ENCODE measurements at regions not wholly inside any gene's neighbourhood (a gene's known extent, or its start where the extent isn't known, plus 50 kb on each side); places are given as distances from the start of the nearest gene placed in this dataset.
"Not testable (repeated sequence)": the region's sequence is repeated elsewhere in the genome, so short reads cannot be mapped to it uniquely, and the experiment has no call there.

DNA sequence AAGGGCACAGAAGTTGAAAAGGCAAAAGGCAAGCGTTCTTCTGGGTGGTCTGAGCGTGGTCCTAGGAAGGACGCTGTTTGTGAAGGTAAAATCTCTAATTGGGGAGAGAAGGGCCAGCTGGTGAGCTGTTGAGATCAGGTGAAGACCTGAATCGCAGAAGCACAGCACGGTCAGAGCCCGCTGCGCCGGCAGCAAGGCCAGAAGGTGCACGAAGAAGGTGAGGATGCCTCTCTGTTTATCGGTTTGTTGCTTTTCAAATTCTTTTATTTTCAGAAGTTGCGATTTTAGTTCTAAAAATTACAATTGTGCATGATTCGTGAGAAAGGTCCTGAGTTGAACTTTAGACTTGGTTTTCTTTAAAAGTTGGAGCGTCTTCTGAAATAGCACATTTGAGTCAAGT, 247.8 kb upstream of the FOXK1 start:
- DNase-seq: no peak
- in situ Hi-C loops (cut with HindIII; ENCODE audit: low pct_ligation_motif_present, low pct_unique_long_range_greater_than_20kb, low sequenced_read_pairs): no loop called here

GRCh38 chr7:4436361-4436895, 245.7 kb upstream of the FOXK1 start:
- no peak for DNase-seq
- in situ Hi-C loops (cut with HindIII; ENCODE audit: low pct_ligation_motif_present, low pct_unique_long_range_greater_than_20kb, low sequenced_read_pairs): no loop called here

DNA sequence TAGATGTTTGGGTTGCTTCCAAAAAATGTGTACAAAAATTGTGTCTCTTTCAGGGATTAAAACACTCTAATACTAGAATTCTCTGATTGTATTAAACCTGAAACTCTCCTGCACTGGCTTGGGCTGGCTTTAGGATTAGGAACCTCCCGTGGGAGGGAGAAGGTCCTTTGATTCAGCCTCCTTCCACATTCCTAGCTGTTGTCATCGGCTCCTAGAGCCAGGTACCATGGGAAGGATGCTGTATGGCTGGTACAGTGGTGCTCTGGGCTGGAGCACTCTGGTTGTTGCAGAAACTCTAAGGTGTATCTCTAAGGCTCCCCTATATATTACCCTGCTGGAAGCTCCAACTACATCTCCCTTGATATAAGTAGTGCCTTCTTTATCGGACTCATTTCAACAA, 245.2 kb upstream of the FOXK1 start:
- in situ Hi-C loops (cut with HindIII; ENCODE audit: low pct_ligation_motif_present, low pct_unique_long_range_greater_than_20kb, low sequenced_read_pairs): no loop called here

GRCh38 chr7:4437916-4438315, 244.2 kb upstream of the FOXK1 start:
- DNase-seq: no peak
- in situ Hi-C loops (cut with HindIII; ENCODE audit: low pct_ligation_motif_present, low pct_unique_long_range_greater_than_20kb, low sequenced_read_pairs): no loop called here

More for the DNA sequence above, 245.2 kb upstream of the FOXK1 start:
- DNase-seq: no peak

- no peak for DNase-seq
- in situ Hi-C loops (cut with HindIII; ENCODE audit: low pct_ligation_motif_present, low pct_unique_long_range_greater_than_20kb, low sequenced_read_pairs): no loop called here
Observed at GRCh38 chr7:4438723-4439245, 243.3 kb upstream of the FOXK1 start.

DNA sequence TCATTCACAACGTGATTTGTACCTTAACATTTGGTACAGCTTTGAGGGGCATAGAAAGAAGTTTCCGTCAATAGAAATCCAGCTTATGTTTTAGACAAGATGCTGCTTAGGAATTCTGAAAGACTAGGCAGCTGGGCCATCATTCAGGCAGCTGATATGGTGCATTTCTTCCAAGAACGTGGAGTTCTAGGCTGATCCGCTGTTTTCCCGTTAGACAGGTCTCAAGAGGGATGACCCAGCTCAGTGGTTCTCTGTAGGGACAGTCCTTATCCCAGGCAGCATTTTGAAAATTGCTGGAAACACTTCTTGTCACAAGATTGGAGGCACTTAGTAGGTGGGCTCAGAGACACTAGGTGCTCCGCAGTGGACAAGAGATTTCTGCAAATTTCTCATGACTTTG, 242.7 kb upstream of the FOXK1 start:
- in situ Hi-C loops (cut with HindIII; ENCODE audit: low pct_ligation_motif_present, low pct_unique_long_range_greater_than_20kb, low sequenced_read_pairs): no loop called here
- no peak for DNase-seq

DNA sequence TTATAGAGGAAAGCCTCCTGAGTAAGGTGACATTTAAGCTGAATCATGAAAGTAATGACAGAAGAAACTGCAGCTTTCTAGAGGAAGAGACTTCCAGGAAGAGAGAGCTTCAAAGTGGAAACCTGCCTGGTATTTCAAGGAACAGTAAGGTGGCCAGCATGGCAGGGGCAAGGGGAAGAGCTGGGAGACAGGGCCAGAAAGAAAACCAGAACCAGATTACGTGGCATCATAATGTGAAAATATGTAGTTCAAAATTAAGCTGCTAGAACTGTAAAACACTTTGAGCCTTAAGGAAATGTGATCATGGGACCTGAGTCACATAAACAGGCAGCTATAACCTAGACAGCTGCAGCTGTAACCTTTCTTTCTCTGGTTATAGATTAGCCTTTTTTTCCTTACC, 238.0 kb upstream of the FOXK1 start:
- in situ Hi-C loops (cut with HindIII; ENCODE audit: low pct_ligation_motif_present, low pct_unique_long_range_greater_than_20kb, low sequenced_read_pairs): no loop called here
- no peak for DNase-seq

DNA sequence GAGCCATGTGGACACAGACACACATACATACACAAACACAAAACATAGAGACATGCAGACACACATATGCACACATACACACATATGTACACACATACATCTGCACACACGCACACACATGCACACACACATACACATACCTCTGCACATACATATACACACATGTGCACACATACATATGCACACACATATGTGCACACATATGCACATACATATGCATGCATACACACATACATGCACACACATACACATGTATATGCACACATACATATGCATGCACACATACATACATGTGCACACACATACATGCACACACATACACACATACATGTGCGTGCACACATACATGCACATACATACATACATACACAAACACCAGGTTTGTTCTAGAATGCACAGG, 236.3 kb upstream of the FOXK1 start:
- DNase-seq: no peak
- in situ Hi-C loops (cut with HindIII; ENCODE audit: low pct_ligation_motif_present, low pct_unique_long_range_greater_than_20kb, low sequenced_read_pairs): no loop called here

DNA sequence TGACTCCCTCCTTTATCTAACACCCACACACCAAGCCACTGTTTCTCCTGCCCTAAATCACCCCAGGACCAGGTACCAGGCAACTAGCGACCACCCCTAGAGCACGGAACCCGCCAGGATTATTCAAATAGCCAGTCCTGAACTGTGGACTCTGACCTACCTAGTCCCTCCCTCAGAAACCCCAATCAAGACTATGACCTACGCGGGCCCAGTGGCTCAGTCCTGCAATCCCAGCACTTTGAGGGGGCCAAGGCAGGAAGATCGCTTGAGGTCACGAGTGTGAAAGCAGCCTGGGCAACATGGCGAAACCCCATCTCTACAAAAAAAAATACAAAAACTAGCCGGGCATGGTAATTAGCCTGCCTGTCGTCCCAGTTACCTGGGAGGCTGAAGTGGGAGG, 232.8 kb upstream of the FOXK1 start:
- in situ Hi-C loops (cut with HindIII; ENCODE audit: low pct_ligation_motif_present, low pct_unique_long_range_greater_than_20kb, low sequenced_read_pairs): no loop called here

GRCh38 chr7:4450483-4450882, 231.6 kb upstream of the FOXK1 start:
- no peak for DNase-seq
- in situ Hi-C loops (cut with HindIII; ENCODE audit: low pct_ligation_motif_present, low pct_unique_long_range_greater_than_20kb, low sequenced_read_pairs): no loop called here

More for the DNA sequence above, 232.8 kb upstream of the FOXK1 start:
- no peak for DNase-seq

DNA sequence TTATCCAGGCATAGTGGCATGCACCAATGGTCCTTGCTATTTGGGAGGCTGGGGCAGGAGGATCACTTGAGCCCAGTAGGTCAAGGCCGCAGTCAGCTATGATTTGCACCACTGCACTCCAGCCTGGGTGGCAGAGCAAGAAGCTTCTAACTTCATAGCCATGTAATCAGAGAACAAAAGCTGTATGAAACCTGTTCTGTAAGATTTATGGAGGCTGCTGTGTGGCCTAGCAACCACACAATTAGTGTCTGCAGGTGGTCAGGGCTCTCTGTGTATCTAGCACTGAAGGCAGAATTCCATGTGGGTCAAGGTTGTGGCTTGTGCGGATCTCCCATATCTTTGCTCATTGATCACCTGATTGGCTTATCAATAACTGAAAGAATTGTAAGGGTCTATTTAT, 221.5 kb upstream of the FOXK1 start:
- in situ Hi-C loops (cut with HindIII; ENCODE audit: low pct_ligation_motif_present, low pct_unique_long_range_greater_than_20kb, low sequenced_read_pairs): no loop called here
- no peak for DNase-seq

- DNase-seq: no peak
- in situ Hi-C loops (cut with HindIII; ENCODE audit: low pct_ligation_motif_present, low pct_unique_long_range_greater_than_20kb, low sequenced_read_pairs): no loop called here
Observed at GRCh38 chr7:4461531-4461930, 220.6 kb upstream of the FOXK1 start.

DNA sequence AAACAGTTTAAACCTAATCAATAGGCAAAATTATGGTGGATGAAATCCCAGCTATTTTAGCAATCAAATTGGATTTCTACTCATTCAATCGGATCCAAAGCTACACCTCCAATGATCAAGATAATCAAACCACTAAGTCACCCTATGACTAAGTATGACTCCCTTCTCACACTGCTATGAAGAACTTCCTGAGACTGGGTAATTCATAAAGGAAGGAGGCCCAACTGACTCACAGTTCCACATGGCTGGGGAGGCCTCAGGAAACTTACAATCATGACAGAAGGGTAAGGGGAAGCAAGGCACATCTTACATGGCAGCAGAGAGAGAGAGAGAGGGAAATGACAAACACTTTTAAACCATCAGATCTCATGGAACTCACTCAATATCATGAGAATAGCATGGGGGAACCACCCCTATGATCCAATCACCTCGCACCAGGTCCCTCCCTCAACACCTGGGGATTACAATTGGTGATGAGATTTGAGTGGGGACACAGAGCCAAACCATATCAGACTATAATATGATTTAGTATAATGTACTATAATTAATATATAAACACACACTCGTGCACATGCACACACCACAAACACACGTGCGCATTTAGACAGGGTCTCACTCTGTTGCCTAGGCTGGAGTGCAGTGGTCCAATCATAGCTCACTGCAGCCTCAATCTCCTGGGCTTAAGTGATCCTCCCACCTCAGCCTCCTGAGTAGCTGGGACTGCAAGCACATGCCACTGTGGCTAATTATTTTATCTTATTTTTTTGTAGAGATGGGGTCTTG, 213.6 kb upstream of the FOXK1 start:
- no peak for DNase-seq
- in situ Hi-C loops (cut with HindIII; ENCODE audit: low pct_ligation_motif_present, low pct_unique_long_range_greater_than_20kb, low sequenced_read_pairs): no loop called here

DNA sequence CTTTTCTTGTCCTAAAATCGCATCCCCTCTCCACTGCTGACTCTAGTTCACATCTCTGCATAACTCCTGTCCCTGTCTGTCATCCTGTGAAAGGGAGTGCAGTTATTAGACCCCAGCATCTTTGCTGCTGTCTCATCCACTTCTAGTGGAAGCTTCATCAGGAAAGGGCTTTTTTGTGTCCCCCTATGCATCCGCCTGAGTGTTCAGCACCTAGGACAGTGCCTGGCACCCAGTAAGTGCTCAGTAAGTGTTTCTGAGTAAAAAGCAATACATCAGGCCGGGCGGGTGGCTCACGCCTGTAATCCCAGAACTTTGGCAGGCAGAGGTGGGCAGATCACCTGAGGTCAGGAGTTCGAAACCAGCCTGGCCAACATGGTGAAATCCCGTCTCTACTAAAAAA, 211.8 kb upstream of the FOXK1 start:
- DNase-seq: no peak
- in situ Hi-C loops (cut with HindIII; ENCODE audit: low pct_ligation_motif_present, low pct_unique_long_range_greater_than_20kb, low sequenced_read_pairs): no loop called here

DNA sequence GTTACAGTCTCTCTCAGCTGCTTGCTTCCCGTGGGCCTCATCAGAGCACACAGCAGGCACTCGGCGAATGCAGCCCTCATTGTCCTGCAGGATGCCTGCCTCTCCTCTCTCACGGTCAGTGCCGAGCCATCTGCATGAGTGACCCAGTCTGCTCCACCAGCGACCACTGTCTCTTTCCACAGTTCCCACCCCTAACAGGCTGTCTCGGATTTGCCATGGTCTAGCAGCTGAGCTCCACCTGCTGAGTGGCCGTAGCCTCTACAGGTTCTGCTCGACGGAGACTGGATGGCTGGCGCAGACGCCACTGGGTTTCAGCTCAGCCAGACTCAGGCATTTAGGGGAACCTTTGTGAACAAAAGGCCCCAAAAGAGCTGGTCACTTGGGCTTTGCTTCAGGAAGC, 209.4 kb upstream of the FOXK1 start:
- in situ Hi-C loops (cut with HindIII; ENCODE audit: low pct_ligation_motif_present, low pct_unique_long_range_greater_than_20kb, low sequenced_read_pairs): no loop called here

DNA sequence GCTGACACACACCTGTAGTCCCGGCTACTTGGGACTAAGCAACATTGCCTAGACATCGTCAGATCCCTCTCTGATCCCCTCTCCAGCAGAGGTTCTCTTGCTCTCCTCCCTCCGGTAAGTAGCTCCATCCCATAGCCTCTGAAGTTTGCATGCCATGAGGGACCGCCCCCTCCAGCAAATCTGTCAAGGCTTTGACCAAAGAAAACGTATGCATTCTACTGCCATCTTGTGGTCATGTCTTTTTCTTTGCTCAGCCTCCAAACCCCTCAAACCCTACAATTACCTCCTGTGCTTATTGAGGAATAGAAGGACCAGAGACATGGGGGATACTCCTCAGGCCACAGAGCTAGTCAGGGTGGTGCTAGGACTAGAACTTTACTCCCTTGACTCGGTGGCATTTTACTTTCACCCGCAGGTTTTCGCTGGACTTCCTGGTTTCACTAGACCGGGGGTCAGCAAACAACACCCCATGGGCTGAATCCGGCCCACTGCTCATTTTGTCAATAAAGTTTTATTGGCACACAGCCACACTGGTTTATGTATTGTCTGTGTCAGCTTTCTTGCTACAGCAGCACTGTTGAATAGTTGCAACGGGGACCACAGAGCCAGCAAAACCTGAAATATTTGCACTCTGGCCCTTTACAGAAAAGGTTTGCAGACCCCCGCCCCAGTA, 202.6 kb upstream of the FOXK1 start:
- in situ Hi-C loops (cut with HindIII; ENCODE audit: low pct_ligation_motif_present, low pct_unique_long_range_greater_than_20kb, low sequenced_read_pairs): no loop called here
- DNase-seq: peak; percentile 74

More for the DNA sequence above, 209.4 kb upstream of the FOXK1 start:
- no peak for DNase-seq

- in situ Hi-C loops (cut with HindIII; ENCODE audit: low pct_ligation_motif_present, low pct_unique_long_range_greater_than_20kb, low sequenced_read_pairs); DNase-seq: not testable (repeated sequence)
Observed at GRCh38 chr7:4480131-4480530, 202.0 kb upstream of the FOXK1 start.

DNA sequence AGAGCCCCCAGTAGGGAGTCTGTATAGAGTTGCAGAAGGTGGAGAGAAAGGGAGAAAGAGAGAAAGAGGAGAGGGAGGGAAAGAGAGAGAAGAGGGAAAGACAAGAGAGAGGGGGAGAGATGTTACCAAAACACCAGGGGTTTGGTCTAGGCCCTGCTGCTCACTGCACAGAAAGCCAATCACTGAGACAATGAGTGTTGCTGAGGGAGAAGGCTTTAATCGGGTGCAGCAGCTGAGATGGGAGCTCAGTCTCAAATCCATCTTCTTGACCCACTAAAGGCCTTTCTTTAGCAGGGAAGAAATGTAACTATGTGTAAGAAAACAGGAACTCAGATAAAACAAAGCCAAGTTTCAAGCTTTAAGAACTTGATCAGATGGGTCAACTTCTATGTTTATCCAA, 198.2 kb upstream of the FOXK1 start:
- DNase-seq: no peak
- in situ Hi-C loops (cut with HindIII; ENCODE audit: low pct_ligation_motif_present, low pct_unique_long_range_greater_than_20kb, low sequenced_read_pairs): no loop called here

GRCh38 chr7:4484545-4484944, 197.6 kb upstream of the FOXK1 start:
- DNase-seq: no peak
- in situ Hi-C loops (cut with HindIII; ENCODE audit: low pct_ligation_motif_present, low pct_unique_long_range_greater_than_20kb, low sequenced_read_pairs): no loop called here

DNA sequence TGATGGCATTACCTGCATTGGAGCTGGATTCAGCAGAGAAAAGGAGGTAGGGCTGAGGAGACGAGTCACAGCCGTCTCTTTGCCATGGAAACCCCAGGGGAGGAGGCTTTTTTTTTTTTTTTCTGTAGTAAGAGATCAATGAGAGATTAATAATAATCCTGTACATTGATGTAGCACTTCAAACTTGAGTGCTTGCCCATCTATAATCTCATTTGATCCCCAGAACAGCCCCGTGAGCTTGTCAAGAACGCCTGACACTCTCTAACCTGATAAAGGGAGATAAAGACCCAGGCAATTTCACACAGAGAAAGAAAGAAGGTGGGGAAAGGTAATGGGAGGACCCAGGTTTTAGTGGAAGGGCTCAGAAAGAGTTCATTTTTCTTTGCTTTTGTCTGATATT, 195.2 kb upstream of the FOXK1 start:
- DNase-seq: no peak
- in situ Hi-C loops (cut with HindIII; ENCODE audit: low pct_ligation_motif_present, low pct_unique_long_range_greater_than_20kb, low sequenced_read_pairs): no loop called here
